ENCODE measurements at regions not wholly inside any gene's neighbourhood (a gene's known extent, or its start where the extent isn't known, plus 50 kb on each side); places are given as distances from the start of the nearest gene placed in this dataset.

DNA sequence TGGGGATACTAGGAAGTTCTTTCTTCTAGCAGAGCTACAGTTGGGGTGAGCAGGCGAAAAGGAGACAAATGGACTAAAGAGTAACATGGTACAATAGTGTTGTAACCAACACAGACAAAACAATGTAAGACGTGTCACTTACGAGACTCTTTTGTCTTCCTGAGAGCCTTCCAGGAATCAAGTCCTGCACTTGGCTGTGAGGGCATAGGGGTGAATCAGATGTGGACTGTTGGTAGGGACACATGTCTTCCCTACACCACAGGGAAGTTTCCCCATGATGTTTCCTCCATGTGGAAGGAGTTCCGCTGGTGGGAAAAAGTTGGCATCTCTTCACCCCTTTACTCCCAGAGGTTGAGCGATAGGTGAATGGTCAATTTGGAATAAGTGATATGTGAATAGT, 364.7 kb downstream of the NUAK1 start:
- TF ChIP-seq CTCF (IDR thresholded peaks at IDR 0.05; ENCODE audit: low read length) (no peak), EZH2 (IDR thresholded peaks at IDR 0.05; ENCODE audit: borderline replicate concordance, low read length) (no peak)

Data from OCI-LY1 (cell line).